T-cell (primary cell): ENCODE measurements at regions not wholly inside any gene's neighbourhood (a gene's known extent, or its start where the extent isn't known, plus 50 kb on each side); places are given as distances from the start of the nearest gene placed in this dataset.
"Not testable (repeated sequence)": the region's sequence is repeated elsewhere in the genome, so short reads cannot be mapped to it uniquely, and the experiment has no call there.

Experiments used
- ATAC-seq, 4 experiments: fragments of 200-7000 bp in 3 of 4; fragments of 150-1000 bp in 1 of 4; cut with Tn5 transposase; replicated peaks in 1 of 4; 1 replicate in 3 of 4; 2 replicates in 1 of 4; pipeline ENCODE4 v1.10.0; 2021; ENCODE audit warnings: moderate library complexity in 3 of 4, mild to moderate bottlenecking in 2 of 4, moderate number of reproducible peaks in 1 of 4
- CTCF ChIA-PET, 2 donors: fragments of 300-600 bp; sonication (Branson Sonifier 250); formaldehyde crosslinking; loops; one replicate each; lab custom pipeline; 2022; ENCODE audit warnings: antibody characterized with exemption in 2 of 2; lab: Charles Lee
- POLR2A ChIA-PET, 2 donors: fragments of 300-600 bp; sonication (Branson Sonifier 250); formaldehyde crosslinking; loops; one replicate each; lab custom pipeline; 2022; ENCODE audit warnings: antibody characterized with exemption in 2 of 2; lab: Charles Lee
- DNase-seq, 35 experiments: peaks; one replicate each; pipeline versions ENCODE4 v3.0.0 to v3.0.0-alpha.2; 2013 to 2023
- H3K27ac ChIP-seq: one replicate; pipeline ENCODE4 v1.5.1; 2013; ENCODE audit warnings: low read length
- H3K27me3 ChIP-seq, 2 experiments: replicated peaks in 1 of 2; 1 replicate in 1 of 2; 2 replicates in 1 of 2; pipeline versions ENCODE4 v1.6.1 to v1.7.0; 2013; ENCODE audit warnings: low read length in 1 of 2, mixed read lengths in 1 of 2; ENCODE audit not compliant: control insufficient read depth in 2 of 2, insufficient read depth in 2 of 2; ENCODE audit errors: extremely low read depth in 1 of 2
- H3K36me3 ChIP-seq, 2 donors: 1 replicate in 1 of 2; 2 replicates in 1 of 2; pipeline versions ENCODE4 v1.6.1 to v1.7.0; 2013; ENCODE audit warnings: low read length in 1 of 2; ENCODE audit not compliant: control insufficient read depth in 2 of 2, insufficient read depth in 1 of 2; ENCODE audit errors: extremely low read depth in 1 of 2
- H3K4me1 ChIP-seq, 2 experiments: 1 replicate in 1 of 2; 2 replicates in 1 of 2; pipeline versions ENCODE4 v1.6.1 to v1.7.0; 2013; ENCODE audit warnings: low read length in 2 of 2, mixed read lengths in 1 of 2; ENCODE audit not compliant: insufficient read depth in 2 of 2, control insufficient read depth in 1 of 2; ENCODE audit errors: extremely low read depth in 1 of 2
- H3K4me3 ChIP-seq, 2 donors: 1 replicate in 1 of 2; 2 replicates in 1 of 2; pipeline versions ENCODE4 v1.5.1 to v1.7.0; 2013; ENCODE audit warnings: mild to moderate bottlenecking in 2 of 2, low read length in 1 of 2, moderate library complexity in 1 of 2; ENCODE audit not compliant: control insufficient read depth in 1 of 2; ENCODE audit errors: extremely low read depth in 1 of 2
- H3K9me3 ChIP-seq: 2 replicates; pipeline ENCODE4 v1.7.0; 2013
- H3K27ac Mint-ChIP-seq, 2 donors: one replicate each; pipeline ENCODE4 v1.8.0; 2020 to 2021; ENCODE audit warnings: mild to moderate bottlenecking in 2 of 2, mixed read lengths in 2 of 2
- H3K27me3 Mint-ChIP-seq, 2 donors: one replicate each; pipeline ENCODE4 v1.8.0; 2021 to 2022; ENCODE audit warnings: mixed read lengths in 2 of 2
- H3K36me3 Mint-ChIP-seq: one replicate; pipeline ENCODE4 v1.8.0; 2021; ENCODE audit warnings: mixed read lengths
- H3K4me1 Mint-ChIP-seq, 3 donors: one replicate each; pipeline ENCODE4 v1.8.0; 2020 to 2022; ENCODE audit warnings: mixed read lengths in 3 of 3, mild to moderate bottlenecking in 1 of 3
- H3K4me3 Mint-ChIP-seq, 3 donors: one replicate each; pipeline ENCODE4 v1.8.0; 2020 to 2022; ENCODE audit warnings: mild to moderate bottlenecking in 3 of 3, mixed read lengths in 3 of 3, moderate library complexity in 3 of 3
- H3K9me3 Mint-ChIP-seq, 3 donors: one replicate each; pipeline ENCODE4 v1.8.0; 2020 to 2022; ENCODE audit warnings: mixed read lengths in 3 of 3
- WGBS: methylation state at CpG from one replicate; pipeline ENCODE4 v1.1.5; 2013; ENCODE audit warnings: missing lambda C conversion rate; ENCODE audit not compliant: insufficient coverage; 5-methylcytosine and 5-hydroxymethylcytosine counted together

DNA sequence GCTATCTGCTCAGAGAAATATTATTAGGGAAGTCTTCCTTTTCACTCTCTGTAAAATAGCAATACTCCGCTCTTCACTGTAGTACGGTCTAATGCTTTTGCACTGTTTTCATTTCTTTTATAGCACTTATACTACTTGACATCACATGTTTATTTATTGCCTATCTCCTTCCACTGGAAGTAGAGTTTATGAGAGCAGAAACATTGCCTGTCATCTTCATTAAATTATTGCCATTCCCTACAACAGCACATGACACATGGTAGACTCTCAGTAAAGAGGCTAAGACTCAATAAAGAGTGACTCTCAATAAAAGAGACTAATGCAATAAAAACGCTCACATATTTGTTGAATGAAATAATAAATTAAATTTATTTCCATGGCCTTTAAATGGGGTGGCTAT, 241.3 kb upstream of the MAGEC2 start:
- ChIA-PET POLR2A (no interaction called here), CTCF (no interaction called here)
- H3K9me3 Mint-ChIP-seq, result peaks cover 0 to 5% (median 0%) of the 10 kb centered on the region in 3 donors
- Histone ChIP-seq H3K27ac (no peak overlapping the region), H3K4me3 (no peak overlapping the region), H3K9me3 (no peaks in the 10 kb centered on the region), H3K36me3 (no peaks in the 10 kb centered on the region), H3K4me1 (no peaks in the 10 kb centered on the region), H3K27me3 (no peaks in the 10 kb centered on the region)
- no peaks in the 10 kb centered on the region for H3K36me3 Mint-ChIP-seq
- H3K27ac Mint-ChIP-seq, result no peak overlapping the region
- ATAC-seq (no peak), DNase-seq (no peak)
- peaks cover 0 to 5% of the 10 kb centered on the region in 2 donors for H3K27me3 Mint-ChIP-seq
- no CpG with 5 or more reads among the region's 3 CpGs for WGBS
- H3K4me1 Mint-ChIP-seq, result no peaks in the 10 kb centered on the region
- H3K4me3 Mint-ChIP-seq, result no peak overlapping the region

- Histone ChIP-seq H3K4me3 (no peak overlapping the region), H3K36me3 (no peaks in the 10 kb centered on the region), H3K27me3 (no peaks in the 10 kb centered on the region), H3K27ac (no peak overlapping the region), H3K4me1 (no peaks in the 10 kb centered on the region), H3K9me3 (no peaks in the 10 kb centered on the region)
- Mint-ChIP-seq H3K9me3 (peaks cover 0 to 4% (median 0%) of the 10 kb centered on the region in 3 donors), H3K4me3 (no peak overlapping the region), H3K27ac (no peak overlapping the region), H3K36me3 (no peaks in the 10 kb centered on the region), H3K27me3 (peaks cover 0 to 9% of the 10 kb centered on the region in 2 donors), H3K4me1 (no peaks in the 10 kb centered on the region)
- ATAC-seq (no peak), DNase-seq (no peak)
- CTCF ChIA-PET, result no interaction called here
- WGBS, result 89% methylated on average over 3 of the region's 5 CpGs
- POLR2A ChIA-PET, result no interaction called here
Observed at GRCh38 chrX:142428916-142429315, 223.8 kb upstream of the MAGEC2 start.

GRCh38 chrX:142390998-142391397, 185.9 kb upstream of the MAGEC2 start:
- DNase-seq, H3K27ac Mint-ChIP-seq, H3K4me1 ChIP-seq, H3K27me3 ChIP-seq, H3K4me3 ChIP-seq, H3K9me3 Mint-ChIP-seq, H3K9me3 ChIP-seq, H3K27ac ChIP-seq, POLR2A ChIA-PET, H3K36me3 ChIP-seq, H3K27me3 Mint-ChIP-seq, H3K36me3 Mint-ChIP-seq, H3K4me3 Mint-ChIP-seq, CTCF ChIA-PET, H3K4me1 Mint-ChIP-seq, ATAC-seq: not testable (repeated sequence)
- no CpG with 5 or more reads among the region's 15 CpGs for WGBS

DNA sequence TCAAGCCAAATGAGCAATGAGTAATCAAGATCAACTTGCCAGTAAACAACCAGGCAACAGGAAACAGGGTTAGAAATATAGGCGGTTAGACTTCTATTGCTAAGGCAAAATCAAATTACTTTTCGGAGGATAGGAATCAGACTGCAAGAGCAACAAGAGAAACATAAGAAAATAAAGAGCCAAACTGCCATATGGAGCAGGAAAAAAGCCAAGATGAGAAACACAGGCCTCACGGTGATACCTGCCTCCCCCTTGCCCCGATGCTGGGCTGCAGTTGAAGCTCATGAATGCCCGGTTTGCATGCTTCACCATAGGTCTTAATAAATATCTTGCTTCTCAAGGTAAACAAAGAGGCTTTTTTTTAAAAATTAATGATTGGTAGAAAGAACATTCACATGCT, 158.4 kb upstream of the MAGEC2 start:
- H3K9me3 Mint-ChIP-seq, result peaks cover 0 to 4% (median 0%) of the 10 kb centered on the region in 3 donors
- DNase-seq (no peak), ATAC-seq (no peak)
- no peaks in the 10 kb centered on the region for H3K27me3 Mint-ChIP-seq
- H3K9me3 ChIP-seq, result no peaks in the 10 kb centered on the region
- CTCF ChIA-PET, result no interaction called here
- H3K36me3 Mint-ChIP-seq, result no peaks in the 10 kb centered on the region
- H3K4me1 ChIP-seq, result no peaks in the 10 kb centered on the region
- H3K36me3 ChIP-seq, result no peaks in the 10 kb centered on the region
- POLR2A ChIA-PET, result no interaction called here
- H3K27ac ChIP-seq, result no peak overlapping the region
- no peaks in the 10 kb centered on the region for H3K4me1 Mint-ChIP-seq
- no peak overlapping the region for H3K4me3 ChIP-seq
- WGBS, result 100% methylated on average over 1 of the region's 5 CpGs
- H3K27me3 ChIP-seq, result no peaks in the 10 kb centered on the region
- no peak overlapping the region for H3K4me3 Mint-ChIP-seq
- H3K27ac Mint-ChIP-seq, result no peak overlapping the region

- Histone ChIP-seq H3K4me3 (no peak overlapping the region), H3K27ac (no peak overlapping the region), H3K36me3 (no peaks in the 10 kb centered on the region), H3K27me3 (no peaks in the 10 kb centered on the region), H3K9me3 (no peaks in the 10 kb centered on the region), H3K4me1 (no peaks in the 10 kb centered on the region)
- no peaks in the 10 kb centered on the region for H3K36me3 Mint-ChIP-seq
- ATAC-seq (no peak), DNase-seq (no peak)
- no peaks in the 10 kb centered on the region for H3K4me1 Mint-ChIP-seq
- H3K9me3 Mint-ChIP-seq, result peaks cover 0 to 4% (median 0%) of the 10 kb centered on the region in 3 donors
- POLR2A ChIA-PET, result no interaction called here
- no peak overlapping the region for H3K27ac Mint-ChIP-seq
- H3K4me3 Mint-ChIP-seq, result no peak overlapping the region
- no peaks in the 10 kb centered on the region for H3K27me3 Mint-ChIP-seq
- CTCF ChIA-PET, result no interaction called here
- WGBS, result no CpG with 5 or more reads among the region's 2 CpGs
Observed at GRCh38 chrX:142359331-142359730, 154.2 kb upstream of the MAGEC2 start.

DNA sequence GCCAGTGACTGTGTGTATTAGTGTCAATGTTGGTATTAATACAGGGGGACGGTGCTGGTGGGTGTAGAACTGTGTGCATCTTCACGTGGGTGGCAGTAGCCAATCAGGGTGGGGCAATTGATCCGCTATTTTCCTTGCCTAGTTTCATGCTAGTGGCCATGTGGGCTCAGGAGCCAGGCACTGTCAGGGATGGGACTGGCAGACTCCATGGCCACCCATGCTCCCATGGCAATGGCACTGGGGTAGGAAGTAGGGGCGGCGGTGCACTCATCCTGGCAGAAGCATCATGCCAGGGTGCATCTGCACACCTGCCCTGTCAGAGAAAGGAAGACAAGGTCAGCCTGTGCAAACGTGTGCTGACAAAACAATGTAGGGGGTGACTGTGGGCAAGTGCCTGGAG, 122.1 kb upstream of the MAGEC2 start:
- Histone ChIP-seq H3K4me3 (no peak overlapping the region), H3K27me3 (no peaks in the 10 kb centered on the region), H3K9me3 (no peaks in the 10 kb centered on the region), H3K36me3 (no peaks in the 10 kb centered on the region), H3K27ac (no peak overlapping the region), H3K4me1 (no peaks in the 10 kb centered on the region)
- no peak overlapping the region for H3K4me3 Mint-ChIP-seq
- WGBS, result 75% methylated on average over 3 of the region's 6 CpGs
- no peak for ATAC-seq
- POLR2A ChIA-PET, result no interaction called here
- CTCF ChIA-PET, result no interaction called here
- H3K9me3 Mint-ChIP-seq, result peaks cover 0 to 11% (median 5%) of the 10 kb centered on the region in 3 donors
- no peaks in the 10 kb centered on the region for H3K4me1 Mint-ChIP-seq
- no peak for DNase-seq
- H3K27me3 Mint-ChIP-seq, result peaks cover 0 to 4% of the 10 kb centered on the region in 2 donors
- H3K27ac Mint-ChIP-seq, result no peak overlapping the region
- no peaks in the 10 kb centered on the region for H3K36me3 Mint-ChIP-seq

DNA sequence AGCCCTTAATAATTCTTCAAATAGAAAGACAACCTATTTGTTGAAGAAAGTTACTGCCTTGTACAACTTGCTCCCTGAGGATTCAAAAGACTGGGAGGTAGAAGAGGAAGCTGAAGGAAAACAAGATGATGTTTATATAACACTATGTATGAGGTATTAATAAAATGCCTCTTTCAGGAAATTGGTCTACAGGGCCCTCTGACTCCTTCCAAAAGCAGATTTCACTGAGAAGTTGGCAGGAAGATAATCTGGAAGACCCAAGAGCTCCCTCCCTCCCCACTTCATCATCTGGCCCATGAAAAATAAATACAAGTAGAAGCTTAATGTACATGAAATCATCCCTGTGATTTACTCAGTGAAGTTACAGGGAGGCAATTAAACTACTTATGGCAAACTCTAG, 107.5 kb upstream of the MAGEC2 start:
- Mint-ChIP-seq H3K4me3 (no peak overlapping the region), H3K27me3 (peaks cover 0 to 5% of the 10 kb centered on the region in 2 donors), H3K4me1 (no peaks in the 10 kb centered on the region), H3K27ac (no peak overlapping the region), H3K36me3 (no peaks in the 10 kb centered on the region), H3K9me3 (peaks cover 0 to 4% (median 0%) of the 10 kb centered on the region in 3 donors)
- Histone ChIP-seq H3K4me1 (no peaks in the 10 kb centered on the region), H3K4me3 (no peak overlapping the region), H3K27me3 (no peaks in the 10 kb centered on the region), H3K9me3 (no peaks in the 10 kb centered on the region), H3K27ac (no peak overlapping the region), H3K36me3 (no peaks in the 10 kb centered on the region)
- DNase-seq, result no peak
- ChIA-PET CTCF (no interaction called here), POLR2A (no interaction called here)
- no peak for ATAC-seq
